H9 (cell line): ENCODE measurements at regions not wholly inside any gene's neighbourhood (a gene's known extent, or its start where the extent isn't known, plus 50 kb on each side); places are given as distances from the start of the nearest gene placed in this dataset.

ENCODE experiments used
- DNase-seq: peaks from one replicate; pipeline ENCODE4 v3.0.0-alpha.2; 2017
- H2AFZ ChIP-seq: one replicate; pipeline ENCODE4 v1.6.1; 2013; ENCODE audit warnings: mild to moderate bottlenecking, low read length, control low read depth, moderate library complexity
- H2AK5ac ChIP-seq: 2 replicates; pipeline ENCODE4 v1.6.1; 2013; ENCODE audit warnings: low read length, control low read depth, mixed read lengths; ENCODE audit not compliant: insufficient read length
- H2BK120ac ChIP-seq: one replicate; pipeline ENCODE4 v1.6.1; 2013; ENCODE audit warnings: low read depth, mild to moderate bottlenecking, low read length, control low read depth, inconsistent platforms; ENCODE audit not compliant: poor library complexity, severe bottlenecking
- H2BK12ac ChIP-seq: 2 replicates; pipeline ENCODE4 v1.6.1; 2013; ENCODE audit warnings: low read length, control low read depth, mixed read lengths, low read depth; ENCODE audit not compliant: insufficient read length
- H2BK15ac ChIP-seq: 2 replicates; pipeline ENCODE4 v1.6.1; 2013; ENCODE audit warnings: low read depth, low read length, control low read depth
- H2BK20ac ChIP-seq: one replicate; pipeline ENCODE4 v1.6.1; 2013; ENCODE audit warnings: low read depth, mild to moderate bottlenecking, low read length, control low read depth, inconsistent platforms; ENCODE audit not compliant: poor library complexity, severe bottlenecking
- H2BK5ac ChIP-seq: 2 replicates; pipeline ENCODE4 v1.6.1; 2013; ENCODE audit warnings: low read length, control low read depth, mixed read lengths; ENCODE audit not compliant: insufficient read length
- H3K14ac ChIP-seq: 2 replicates; pipeline ENCODE4 v1.6.1; 2013; ENCODE audit warnings: low read length, control low read depth; ENCODE audit not compliant: insufficient read depth
- H3K18ac ChIP-seq: 2 replicates; pipeline ENCODE4 v1.6.1; 2013; ENCODE audit warnings: low read depth, mild to moderate bottlenecking, mixed read lengths, low read length, control low read depth; ENCODE audit not compliant: insufficient read length
- H3K23ac ChIP-seq: 2 replicates; pipeline ENCODE4 v1.6.1; 2013; ENCODE audit warnings: low read length, control low read depth, mixed read lengths, low read depth; ENCODE audit not compliant: insufficient read length
- H3K23me2 ChIP-seq: 2 replicates; pipeline ENCODE4 v1.6.1; 2013; ENCODE audit warnings: low read depth, mild to moderate bottlenecking, mixed read lengths, low read length, control low read depth; ENCODE audit not compliant: insufficient read length, poor library complexity, severe bottlenecking
- H3K27ac ChIP-seq: 2 replicates; pipeline ENCODE4 v1.5.1; 2013; ENCODE audit warnings: low read length, control low read depth, mixed read lengths, low read depth; ENCODE audit not compliant: insufficient read length
- H3K27me3 ChIP-seq: 2 replicates; pipeline ENCODE4 v1.6.1; 2013; ENCODE audit warnings: low read length, control low read depth, inconsistent platforms; ENCODE audit not compliant: insufficient read depth
- H3K4ac ChIP-seq: 2 replicates; pipeline ENCODE4 v1.6.1; 2013; ENCODE audit warnings: low read depth, mild to moderate bottlenecking, control low read depth, inconsistent platforms, low read length, moderate library complexity
- H3K4me1 ChIP-seq: 2 replicates; pipeline ENCODE4 v1.6.1; 2013; ENCODE audit warnings: low read length, control low read depth, inconsistent platforms; ENCODE audit not compliant: insufficient read depth
- H3K4me2 ChIP-seq: 2 replicates; pipeline ENCODE4 v1.6.1; 2013; ENCODE audit warnings: low read length, control low read depth, mixed read lengths; ENCODE audit not compliant: insufficient read length, insufficient read depth
- H3K56ac ChIP-seq: 2 replicates; pipeline ENCODE4 v1.6.1; 2013; ENCODE audit warnings: low read depth, mild to moderate bottlenecking, mixed read lengths, low read length, control low read depth; ENCODE audit not compliant: insufficient read length
- H3K79me1 ChIP-seq: 2 replicates; pipeline ENCODE4 v1.6.1; 2013; ENCODE audit warnings: low read depth, mild to moderate bottlenecking, moderate library complexity, low read length, control low read depth, inconsistent platforms; ENCODE audit not compliant: insufficient read depth, poor library complexity, severe bottlenecking
- H3K79me2 ChIP-seq: 2 replicates; pipeline ENCODE4 v1.6.1; 2013; ENCODE audit warnings: low read length, control low read depth, inconsistent platforms; ENCODE audit not compliant: insufficient read depth
- H3K9ac ChIP-seq: 2 replicates; pipeline ENCODE4 v1.6.1; 2013; ENCODE audit warnings: low read length, control low read depth, mixed read lengths; ENCODE audit not compliant: insufficient read length; ENCODE audit errors: extremely low read depth
- H3K9me3 ChIP-seq: one replicate; pipeline ENCODE4 v1.6.1; 2013; ENCODE audit warnings: low read depth, low read length, inconsistent platforms; ENCODE audit not compliant: control insufficient read depth
- H3T11ph ChIP-seq: one replicate; pipeline ENCODE4 v1.6.1; 2013; ENCODE audit warnings: mild to moderate bottlenecking, low read length, control low read depth, inconsistent platforms
- H4K20me1 ChIP-seq: one replicate; pipeline ENCODE4 v1.6.1; 2013; ENCODE audit not compliant: control insufficient read depth, insufficient read length, insufficient read depth
- H4K5ac ChIP-seq: 2 replicates; pipeline ENCODE4 v1.6.1; 2013; ENCODE audit warnings: low read depth, mild to moderate bottlenecking, mixed read lengths, low read length, control low read depth; ENCODE audit not compliant: insufficient read length
- H4K8ac ChIP-seq: replicated peaks from 2 replicates; pipeline ENCODE4 v1.6.1; 2013; ENCODE audit warnings: low read length, control low read depth, mixed read lengths, low read depth; ENCODE audit not compliant: insufficient read length
- H4K91ac ChIP-seq: 2 replicates; pipeline ENCODE4 v1.6.1; 2013; ENCODE audit warnings: low read depth, mild to moderate bottlenecking, moderate library complexity, mixed read lengths, low read length, control low read depth; ENCODE audit not compliant: insufficient read length
- H3K27ac Mint-ChIP-seq, 3 experiments: 2 replicates in 2 of 3; 3 replicates in 1 of 3; pipeline ENCODE4 v1.8.0; 2020 to 2021; ENCODE audit warnings: mixed read lengths in 3 of 3, mild to moderate bottlenecking in 1 of 3, moderate library complexity in 1 of 3
- H3K27me3 Mint-ChIP-seq: 2 replicates; pipeline ENCODE4 v1.8.0; 2021; ENCODE audit warnings: low read depth, mild to moderate bottlenecking, moderate library complexity, mixed read lengths
- H3K36me3 Mint-ChIP-seq, 3 experiments: 2 replicates in 2 of 3; 3 replicates in 1 of 3; pipeline ENCODE4 v1.8.0; 2020 to 2021; ENCODE audit warnings: low read depth in 3 of 3, mixed read lengths in 3 of 3; ENCODE audit not compliant: insufficient read depth in 1 of 3
- H3K4me1 Mint-ChIP-seq, 2 experiments: 2 replicates each; pipeline ENCODE4 v1.8.0; 2020; ENCODE audit warnings: mixed read lengths in 2 of 2
- H3K4me3 Mint-ChIP-seq, 2 experiments: 2 replicates in 1 of 2; 3 replicates in 1 of 2; pipeline ENCODE4 v1.8.0; 2020 to 2021; ENCODE audit warnings: mild to moderate bottlenecking in 2 of 2, mixed read lengths in 2 of 2, moderate library complexity in 1 of 2
- H3K9me3 Mint-ChIP-seq, 2 experiments: 2 replicates in 1 of 2; 3 replicates in 1 of 2; pipeline ENCODE4 v1.8.0; 2020; ENCODE audit warnings: mild to moderate bottlenecking in 2 of 2, mixed read lengths in 2 of 2, moderate library complexity in 1 of 2
- WGBS: extraction: QIAGEN DNeasy Blood & Tissue Kit; methylation state at CpG from one replicate; pipeline ENCODE4 v1.1.7; 2013; ENCODE audit warnings: missing lambda C conversion rate, low lambda C conversion rate, mixed read lengths; ENCODE audit not compliant: insufficient read length; ENCODE audit errors: extremely low coverage; 5-methylcytosine and 5-hydroxymethylcytosine counted together
- TF ChIP-seq, protein P1 (sequence below): fragments of 200-600 bp; sonication (generic); conservative IDR thresholded peaks from 3 replicates; pipeline ENCODE4 v1.8.0; 2021; ENCODE audit warnings: antibody characterized with exemption, mild to moderate bottlenecking

GRCh38 chr2:53543083-53543482 is 224.5 kb upstream of the CHAC2 start:
- H3K4me1 Mint-ChIP-seq = peaks cover 12 to 13% of the 10 kb centered on the region in 2 experiments
- no peak for DNase-seq
- H3K79me2 ChIP-seq = no peaks in the 10 kb centered on the region
- H2AK5ac ChIP-seq = no peak overlapping the region
- H2AFZ ChIP-seq = no peak overlapping the region
- no peak overlapping the region for H3K4ac ChIP-seq
- H2BK12ac ChIP-seq = no peak overlapping the region
- no peak overlapping the region for H2BK120ac ChIP-seq
- TF ChIP-seq, protein P1, sequence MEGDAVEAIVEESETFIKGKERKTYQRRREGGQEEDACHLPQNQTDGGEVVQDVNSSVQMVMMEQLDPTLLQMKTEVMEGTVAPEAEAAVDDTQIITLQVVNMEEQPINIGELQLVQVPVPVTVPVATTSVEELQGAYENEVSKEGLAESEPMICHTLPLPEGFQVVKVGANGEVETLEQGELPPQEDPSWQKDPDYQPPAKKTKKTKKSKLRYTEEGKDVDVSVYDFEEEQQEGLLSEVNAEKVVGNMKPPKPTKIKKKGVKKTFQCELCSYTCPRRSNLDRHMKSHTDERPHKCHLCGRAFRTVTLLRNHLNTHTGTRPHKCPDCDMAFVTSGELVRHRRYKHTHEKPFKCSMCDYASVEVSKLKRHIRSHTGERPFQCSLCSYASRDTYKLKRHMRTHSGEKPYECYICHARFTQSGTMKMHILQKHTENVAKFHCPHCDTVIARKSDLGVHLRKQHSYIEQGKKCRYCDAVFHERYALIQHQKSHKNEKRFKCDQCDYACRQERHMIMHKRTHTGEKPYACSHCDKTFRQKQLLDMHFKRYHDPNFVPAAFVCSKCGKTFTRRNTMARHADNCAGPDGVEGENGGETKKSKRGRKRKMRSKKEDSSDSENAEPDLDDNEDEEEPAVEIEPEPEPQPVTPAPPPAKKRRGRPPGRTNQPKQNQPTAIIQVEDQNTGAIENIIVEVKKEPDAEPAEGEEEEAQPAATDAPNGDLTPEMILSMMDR = no peak
- H3T11ph ChIP-seq = no peak overlapping the region
- H3K27ac Mint-ChIP-seq = no peak overlapping the region
- H3K23ac ChIP-seq = no peak overlapping the region
- no CpG with 5 or more reads among the region's 1 CpG for WGBS
- H3K9me3 ChIP-seq = no peaks in the 10 kb centered on the region
- no peak overlapping the region for H3K14ac ChIP-seq
- no peak overlapping the region for H4K5ac ChIP-seq
- H3K27me3 Mint-ChIP-seq = no peaks in the 10 kb centered on the region
- no peak overlapping the region for H3K27ac ChIP-seq
- H4K8ac ChIP-seq = no peak overlapping the region
- no peak overlapping the region for H3K56ac ChIP-seq
- H4K91ac ChIP-seq = no peak overlapping the region
- H3K4me1 ChIP-seq = no peaks in the 10 kb centered on the region
- no peaks in the 10 kb centered on the region for H3K79me1 ChIP-seq
- no peak overlapping the region for H3K4me2 ChIP-seq
- H3K9ac ChIP-seq = no peak overlapping the region
- H2BK5ac ChIP-seq = no peak overlapping the region
- no peak overlapping the region for H3K4me3 Mint-ChIP-seq
- no peaks in the 10 kb centered on the region for H4K20me1 ChIP-seq
- peaks cover 20 to 21% of the 10 kb centered on the region in 2 experiments for H3K9me3 Mint-ChIP-seq
- H3K18ac ChIP-seq = no peak overlapping the region
- H3K23me2 ChIP-seq = no peaks in the 10 kb centered on the region
- no peak overlapping the region for H2BK20ac ChIP-seq
- H3K36me3 Mint-ChIP-seq = peaks cover 6 to 30% (median 12%) of the 10 kb centered on the region in 3 experiments
- H3K27me3 ChIP-seq = no peaks in the 10 kb centered on the region
- no peak overlapping the region for H2BK15ac ChIP-seq
